IMR-90 (cell line): ENCODE measurements at regions not wholly inside any gene's neighbourhood (a gene's known extent, or its start where the extent isn't known, plus 50 kb on each side); places are given as distances from the start of the nearest gene placed in this dataset.

ENCODE experiments used
- ATAC-seq: fragments of 200-7000 bp; cut with Tn5 transposase; 2 replicates; pipeline ENCODE4 v1.9.1; 2020; ENCODE audit warnings: low read depth, mild to moderate bottlenecking, moderate library complexity
- BruUV-seq: library from RNA; stranded (reverse); fragments of 400-500 nt; replicated peaks from 2 replicates; lab custom pipeline; 2021; lab: Mats Ljungman, UMichigan
- CTCF ChIA-PET: fragments of 300-600 bp; formaldehyde crosslinking; extraction: SDS; loops from one replicate; lab custom pipeline; 2021; ENCODE audit warnings: antibody characterized with exemption; lab: Yijun Ruan, JAX
- POLR2A ChIA-PET: fragments of 300-600 bp; sonication (Branson Sonifier 250); formaldehyde crosslinking; loops from one replicate; lab custom pipeline; 2022; ENCODE audit warnings: antibody characterized with exemption; ENCODE audit not compliant: unreplicated experiment; lab: Charles Lee
- DNase-seq: peaks from one replicate; pipeline ENCODE4 v3.0.0; 2013
- H2AFZ ChIP-seq: replicated peaks from 2 replicates; pipeline ENCODE3; 2013; ENCODE audit warnings: low read length, mild to moderate bottlenecking; ENCODE audit not compliant: poor library complexity
- H2AK5ac ChIP-seq: 2 replicates; pipeline ENCODE4 v1.6.1; 2013; ENCODE audit warnings: low read depth, low read length, inconsistent platforms
- H2AK9ac ChIP-seq: replicated peaks from 2 replicates; pipeline ENCODE3; 2013; ENCODE audit warnings: mild to moderate bottlenecking, low read depth, low read length, moderate library complexity; ENCODE audit not compliant: poor library complexity
- H2BK120ac ChIP-seq: 2 replicates; pipeline ENCODE4 v1.6.1; 2013; ENCODE audit warnings: low read depth, low read length, inconsistent platforms
- H2BK15ac ChIP-seq: 3 replicates; pipeline ENCODE4 v1.6.1; 2013; ENCODE audit warnings: low read depth, low read length, inconsistent platforms
- H2BK20ac ChIP-seq: 2 replicates; pipeline ENCODE4 v1.6.1; 2013; ENCODE audit warnings: low read depth, mild to moderate bottlenecking, inconsistent platforms, low read length, moderate library complexity
- H2BK5ac ChIP-seq: 2 replicates; pipeline ENCODE4 v1.6.1; 2013; ENCODE audit warnings: mild to moderate bottlenecking, low read depth, low read length, inconsistent platforms; ENCODE audit not compliant: poor library complexity, severe bottlenecking
- H3K14ac ChIP-seq: replicated peaks from 2 replicates; pipeline ENCODE4 v1.6.1; 2013; ENCODE audit warnings: low read depth, low read length, inconsistent platforms
- H3K18ac ChIP-seq: 2 replicates; pipeline ENCODE4 v1.6.1; 2013; ENCODE audit warnings: low read depth, low read length, control low read depth
- H3K23ac ChIP-seq: 2 replicates; pipeline ENCODE4 v1.6.1; 2013; ENCODE audit warnings: low read depth, low read length, inconsistent platforms
- H3K27ac ChIP-seq: 2 replicates; pipeline ENCODE4 v1.5.1; 2013; ENCODE audit warnings: mild to moderate bottlenecking, control low read depth, low read length; ENCODE audit not compliant: insufficient read depth
- H3K27me3 ChIP-seq: 2 replicates; pipeline ENCODE4 v1.6.1; 2013; ENCODE audit warnings: low read length; ENCODE audit not compliant: control insufficient read depth, insufficient read depth
- H3K36me3 ChIP-seq: 2 replicates; pipeline ENCODE4 v1.6.1; 2013; ENCODE audit warnings: low read length, mixed read lengths; ENCODE audit not compliant: control insufficient read depth, insufficient read depth
- H3K4ac ChIP-seq: 2 replicates; pipeline ENCODE4 v1.6.1; 2013; ENCODE audit warnings: low read depth, low read length, inconsistent platforms
- H3K4me1 ChIP-seq: 2 replicates; pipeline ENCODE4 v1.6.1; 2013; ENCODE audit warnings: low read length, mixed read lengths; ENCODE audit not compliant: control insufficient read depth, insufficient read depth
- H3K4me2 ChIP-seq: 2 replicates; pipeline ENCODE4 v1.6.1; 2013; ENCODE audit warnings: low read depth, mild to moderate bottlenecking, control low read depth, low read length, moderate library complexity
- H3K4me3 ChIP-seq: 2 replicates; pipeline ENCODE4 v1.5.1; 2013; ENCODE audit warnings: low read depth, mild to moderate bottlenecking, control low read depth, low read length, moderate library complexity; ENCODE audit not compliant: insufficient read depth
- H3K56ac ChIP-seq: 2 replicates; pipeline ENCODE4 v1.6.1; 2013; ENCODE audit warnings: low read length, inconsistent platforms; ENCODE audit not compliant: insufficient read depth; ENCODE audit errors: extremely low read depth
- H3K79me1 ChIP-seq, 2 experiments: 2 replicates each; pipeline ENCODE4 v1.6.1; 2013; ENCODE audit warnings: low read length in 2 of 2, inconsistent platforms in 1 of 2, low read depth in 1 of 2
- H3K9ac ChIP-seq: 2 replicates; pipeline ENCODE4 v1.6.1; 2013; ENCODE audit warnings: low read depth, low read length, control low read depth
- H3K9me1 ChIP-seq: 2 replicates; pipeline ENCODE4 v1.6.1; 2013; ENCODE audit warnings: low read length, inconsistent platforms; ENCODE audit not compliant: insufficient read depth
- H3K9me3 ChIP-seq: 2 replicates; pipeline ENCODE4 v1.6.1; 2013; ENCODE audit warnings: low read length; ENCODE audit not compliant: control insufficient read depth, insufficient read depth
- H4K20me1 ChIP-seq: 2 replicates; pipeline ENCODE4 v1.6.1; 2013; ENCODE audit warnings: low read length, inconsistent platforms; ENCODE audit not compliant: insufficient read depth
- H4K5ac ChIP-seq: 2 replicates; pipeline ENCODE4 v1.6.1; 2013; ENCODE audit warnings: mild to moderate bottlenecking, low read depth, low read length, control low read depth
- H4K8ac ChIP-seq, 2 experiments: 2 replicates each; pipeline ENCODE4 v1.6.1; 2013; ENCODE audit warnings: low read depth in 2 of 2, low read length in 2 of 2, control low read depth in 1 of 2, inconsistent platforms in 1 of 2
- H4K91ac ChIP-seq: 2 replicates; pipeline ENCODE4 v1.6.1; 2013; ENCODE audit warnings: low read depth, low read length, inconsistent platforms; ENCODE audit not compliant: insufficient read depth
- BHLHE40 ChIP-seq: fragments of 150-350 bp; IDR thresholded peaks from 2 replicates; pipeline ENCODE4 v1.6.1; 2016; ENCODE audit warnings: mild to moderate bottlenecking, low read depth, low read length
- CEBPB ChIP-seq: IDR thresholded peaks from 2 replicates; pipeline ENCODE4 v1.6.1; 2012; ENCODE audit warnings: low read depth, low read length, improper control_type of control experiment
- CHD1 ChIP-seq: IDR thresholded peaks from 2 replicates; pipeline ENCODE4 v1.6.1; 2012; ENCODE audit warnings: low read depth, low read length, improper control_type of control experiment
- CTCF ChIP-seq: conservative IDR thresholded peaks from 2 replicates; pipeline ENCODE4 v1.5.1; 2012; ENCODE audit warnings: mild to moderate bottlenecking, low read depth, low read length, improper control_type of control experiment
- ELK1 ChIP-seq: fragments of 150-350 bp; IDR thresholded peaks from 2 replicates; pipeline ENCODE4 v1.6.1; 2016; ENCODE audit warnings: low read depth, mild to moderate bottlenecking, low read length, moderate library complexity, borderline replicate concordance
- FOS ChIP-seq: fragments of 150-350 bp; IDR thresholded peaks from 2 replicates; pipeline ENCODE4 v1.6.1; 2016; ENCODE audit warnings: low read depth, low read length
- MAFK ChIP-seq: IDR thresholded peaks from 2 replicates; pipeline ENCODE4 v1.6.1; 2012; ENCODE audit warnings: low read depth, low read length, improper control_type of control experiment
- MAZ ChIP-seq: IDR thresholded peaks from 2 replicates; pipeline ENCODE4 v1.6.1; 2012; ENCODE audit warnings: low read depth, mild to moderate bottlenecking, low read length, improper control_type of control experiment, moderate library complexity, borderline replicate concordance
- MXI1 ChIP-seq: IDR thresholded peaks from 2 replicates; pipeline ENCODE4 v1.6.1; 2012; ENCODE audit warnings: low read depth, mild to moderate bottlenecking, low read length, moderate library complexity, borderline replicate concordance
- NFE2L2 ChIP-seq: fragments of 150-350 bp; IDR thresholded peaks from 2 replicates; pipeline ENCODE4 v1.6.1; 2016; ENCODE audit warnings: low read depth, mild to moderate bottlenecking, low read length
- POLR2A ChIP-seq: IDR thresholded peaks from 2 replicates; pipeline ENCODE4 v1.6.1; 2012; ENCODE audit warnings: mild to moderate bottlenecking, low read depth, low read length
- RAD21 ChIP-seq: IDR thresholded peaks from 2 replicates; pipeline ENCODE4 v1.6.1; 2012; ENCODE audit warnings: low read length, improper control_type of control experiment
- RCOR1 ChIP-seq: IDR thresholded peaks from 2 replicates; pipeline ENCODE4 v1.6.1; 2012; ENCODE audit warnings: mild to moderate bottlenecking, low read length, improper control_type of control experiment; ENCODE audit not compliant: insufficient replicate concordance
- RFX5 ChIP-seq: IDR thresholded peaks from 2 replicates; pipeline ENCODE4 v1.8.0; 2012; ENCODE audit warnings: low read depth, mild to moderate bottlenecking, low read length, moderate library complexity
- SMC3 ChIP-seq: fragments of 150-350 bp; IDR thresholded peaks from 2 replicates; pipeline ENCODE4 v1.6.1; 2016; ENCODE audit warnings: low read depth, mild to moderate bottlenecking, antibody characterized with exemption, low read length, moderate library complexity
- USF2 ChIP-seq: fragments of 150-350 bp; IDR thresholded peaks from 2 replicates; pipeline ENCODE4 v1.6.1; 2017; ENCODE audit warnings: mild to moderate bottlenecking, antibody characterized with exemption, low read length, low read depth
- WGBS, 2 experiments: methylation state at CpG; one replicate each; pipeline versions ENCODE4 v1.1.5 to v1.1.7; 2013; ENCODE audit warnings: missing lambda C conversion rate in 2 of 2; ENCODE audit not compliant: insufficient read length in 1 of 2; ENCODE audit errors: extremely low coverage in 2 of 2; 5-methylcytosine and 5-hydroxymethylcytosine counted together
- dilution Hi-C: fragments of 300-500 bp; cut with HindIII; formaldehyde crosslinking; loops from one replicate; pipeline ENCODE4 v1.14.3; 2018; ENCODE audit warnings: low sequenced_read_pairs; ENCODE audit not compliant: unreplicated experiment
- in situ Hi-C: fragments of 300-500 bp; cut with MboI; formaldehyde crosslinking; loops from 3 replicates; pipeline ENCODE4 v1.14.3; 2019; ENCODE audit warnings: low sequenced_read_pairs, inconsistent platforms, mixed read lengths
- intact Hi-C: fragments of 100-400 bp; cut with micrococcal nuclease; formaldehyde crosslinking; loops from 2 replicates; pipeline ENCODE4 v1.10.0; 2022

GRCh38 chr12:70043490-70044138, 199.6 kb upstream of the CNOT2 start:
- Histone ChIP-seq H3K4me1 (no peaks in the 10 kb centered on the region), H3K14ac (no peak overlapping the region), H4K5ac (no peak overlapping the region), H3K27ac (no peak overlapping the region), H3K36me3 (no peaks in the 10 kb centered on the region), H2AFZ (no peak overlapping the region), H3K9me3 (no peaks in the 10 kb centered on the region), H3K27me3 (no peaks in the 10 kb centered on the region), H2BK120ac (no peak overlapping the region), H4K20me1 (no peaks in the 10 kb centered on the region), H3K23ac (no peak overlapping the region), H2AK5ac (no peak overlapping the region), H4K8ac (no peak overlapping the region), H4K91ac (no peak overlapping the region), H3K9me1 (no peaks in the 10 kb centered on the region), H2BK20ac (no peak overlapping the region), H3K4me2 (no peak overlapping the region), H3K4me3 (no peak overlapping the region), H3K18ac (no peak overlapping the region), H2AK9ac (no peak overlapping the region), H3K4ac (no peak overlapping the region), H3K79me1 (no peaks in the 10 kb centered on the region), H3K56ac (no peak overlapping the region), H2BK15ac (no peak overlapping the region), H3K9ac (no peak overlapping the region), H2BK5ac (no peak overlapping the region)
- no peak for ATAC-seq
- TF ChIP-seq MAFK (no peak), RAD21 (no peak), MXI1 (no peak), RFX5 (no peak), NFE2L2 (no peak), CHD1 (no peak), RCOR1 (no peak), BHLHE40 (no peak), ELK1 (no peak), CTCF (no peak), SMC3 (no peak), MAZ (no peak), USF2 (no peak), FOS (no peak), POLR2A (no peak), CEBPB (no peak)
- no peak for DNase-seq
- POLR2A ChIA-PET = no interaction called here
- BruUV-seq = no TSS peak
- in situ Hi-C loops (no loop called here), dilution Hi-C loops (no loop called here), intact Hi-C loops (no loop called here)
- no CpG with 5 or more reads among the region's 4 CpGs for WGBS, 2 experiments
- CTCF ChIA-PET = no interaction called here
